ENCODE measurements at regions not wholly inside any gene's neighbourhood (a gene's known extent, or its start where the extent isn't known, plus 50 kb on each side); places are given as distances from the start of the nearest gene placed in this dataset.

DNA sequence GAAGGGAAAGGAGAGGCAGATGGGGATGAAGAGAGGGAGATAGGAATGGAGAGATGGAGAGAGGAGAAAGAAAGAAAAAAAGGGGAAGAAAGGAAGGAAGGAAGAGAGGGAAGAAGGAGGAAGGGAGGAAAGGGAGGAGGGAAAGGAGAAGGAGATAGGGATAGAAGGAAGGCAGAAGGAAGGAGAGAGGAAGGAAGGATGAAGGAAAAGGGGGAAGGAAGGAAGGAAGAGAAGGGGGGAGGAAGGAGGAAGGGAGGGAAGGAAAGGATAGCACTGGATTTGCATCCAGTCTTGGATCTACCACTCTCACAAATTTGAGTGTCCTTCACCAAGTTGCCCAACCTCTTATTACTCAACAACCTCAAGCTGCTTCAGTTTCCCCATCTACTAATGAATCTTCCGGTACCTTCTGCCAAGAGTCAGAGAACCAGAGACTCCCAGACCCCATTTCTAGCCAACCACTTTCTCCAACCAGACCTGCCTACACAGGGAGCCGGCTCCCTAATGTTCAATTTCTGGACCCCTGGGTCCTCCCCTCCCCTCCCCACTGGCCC lies 79.7 kb upstream of the FOXP4 start:
- no peaks in the 10 kb centered on the region; the same call in 1 of the 2 replicates for H3K27me3 ChIP-seq (replicated peaks; ENCODE audit: control insufficient read depth, insufficient read depth, low read length)
- TF ChIP-seq, protein P1, sequence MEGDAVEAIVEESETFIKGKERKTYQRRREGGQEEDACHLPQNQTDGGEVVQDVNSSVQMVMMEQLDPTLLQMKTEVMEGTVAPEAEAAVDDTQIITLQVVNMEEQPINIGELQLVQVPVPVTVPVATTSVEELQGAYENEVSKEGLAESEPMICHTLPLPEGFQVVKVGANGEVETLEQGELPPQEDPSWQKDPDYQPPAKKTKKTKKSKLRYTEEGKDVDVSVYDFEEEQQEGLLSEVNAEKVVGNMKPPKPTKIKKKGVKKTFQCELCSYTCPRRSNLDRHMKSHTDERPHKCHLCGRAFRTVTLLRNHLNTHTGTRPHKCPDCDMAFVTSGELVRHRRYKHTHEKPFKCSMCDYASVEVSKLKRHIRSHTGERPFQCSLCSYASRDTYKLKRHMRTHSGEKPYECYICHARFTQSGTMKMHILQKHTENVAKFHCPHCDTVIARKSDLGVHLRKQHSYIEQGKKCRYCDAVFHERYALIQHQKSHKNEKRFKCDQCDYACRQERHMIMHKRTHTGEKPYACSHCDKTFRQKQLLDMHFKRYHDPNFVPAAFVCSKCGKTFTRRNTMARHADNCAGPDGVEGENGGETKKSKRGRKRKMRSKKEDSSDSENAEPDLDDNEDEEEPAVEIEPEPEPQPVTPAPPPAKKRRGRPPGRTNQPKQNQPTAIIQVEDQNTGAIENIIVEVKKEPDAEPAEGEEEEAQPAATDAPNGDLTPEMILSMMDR (IDR thresholded peaks at IDR 0.05; ENCODE audit: insufficient read depth, low read length, poor library complexity, severe bottlenecking), result no peak
- no peaks in the 10 kb centered on the region for H3K36me3 ChIP-seq (ENCODE audit: control insufficient read depth, insufficient read depth, low read length)
- no peak overlapping the region for H3K4me3 ChIP-seq (replicated peaks; ENCODE audit: low read depth, low read length)
- no peak for DNase-seq (ENCODE audit: extremely low read depth, insufficient read length)

DNA sequence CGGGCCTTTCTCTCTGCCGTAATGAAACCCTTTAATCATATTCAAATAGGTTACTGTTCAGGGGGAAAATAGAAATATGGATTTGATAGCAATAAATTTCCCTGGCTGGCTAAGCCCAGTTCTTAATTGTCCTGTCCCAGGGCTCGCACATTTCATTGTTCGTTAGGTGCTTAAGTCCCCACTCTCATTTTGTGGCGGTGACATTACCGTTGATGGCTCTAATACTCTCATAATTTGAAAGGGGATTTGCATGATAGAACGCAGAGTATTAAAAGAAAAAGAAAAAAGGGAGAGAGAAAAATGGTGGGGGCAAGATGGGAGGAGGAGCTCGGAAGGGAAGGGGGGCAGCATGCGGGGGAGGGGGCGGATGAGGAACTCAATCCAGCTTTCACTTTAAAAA lies 79.1 kb upstream of the FOXP4 start:
- Histone ChIP-seq H3K4me3 (replicated peaks; ENCODE audit: low read depth, low read length) (no peak overlapping the region), H3K27me3 (replicated peaks; ENCODE audit: control insufficient read depth, insufficient read depth, low read length) (no peaks in the 10 kb centered on the region; the same call in 1 of the 2 replicates), H3K36me3 (ENCODE audit: control insufficient read depth, insufficient read depth, low read length) (no peaks in the 10 kb centered on the region)
- no peak for DNase-seq (ENCODE audit: extremely low read depth, insufficient read length)
- TF ChIP-seq, protein P1 (IDR thresholded peaks at IDR 0.05; ENCODE audit: insufficient read depth, low read length, poor library complexity, severe bottlenecking), result no peak

DNA sequence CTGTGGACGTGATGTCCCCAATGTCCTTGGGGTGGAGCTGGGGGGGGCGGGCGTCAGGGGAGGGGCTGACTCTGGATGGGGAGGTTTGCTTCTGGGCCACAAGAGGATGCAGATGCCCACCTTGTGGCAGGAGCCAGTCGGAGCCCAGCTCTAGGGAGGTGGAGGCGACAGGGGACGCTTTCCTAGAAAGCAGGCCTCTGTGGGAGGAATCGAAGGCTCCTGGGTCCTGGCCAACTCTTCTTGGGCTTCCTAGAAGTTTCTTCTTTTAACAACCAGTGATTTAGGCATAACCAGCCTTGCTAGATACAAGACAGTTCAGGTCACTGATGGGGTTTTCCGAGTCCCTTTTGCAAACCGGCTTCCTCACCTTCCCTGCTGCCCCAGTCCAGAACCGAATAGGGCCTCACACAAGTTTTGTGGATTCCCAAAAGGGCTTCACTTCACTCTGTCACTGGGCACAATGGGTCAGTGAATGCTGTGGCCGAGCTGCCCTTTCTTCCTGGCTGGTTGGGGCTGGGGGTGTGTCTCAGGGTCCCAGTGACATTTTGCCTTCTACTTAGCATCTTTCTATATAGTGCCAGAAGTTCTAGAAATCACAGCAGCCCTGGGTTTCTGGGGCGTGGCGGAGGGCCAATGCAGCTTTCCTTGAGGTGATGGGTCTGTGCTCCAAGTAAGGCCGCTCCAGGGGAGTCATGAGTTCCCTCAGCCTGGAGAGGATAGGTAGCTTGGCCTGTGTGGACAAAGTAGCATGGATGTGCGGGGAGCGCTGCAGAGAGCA lies 78.4 kb upstream of the FOXP4 start:
- Histone ChIP-seq H3K36me3 (ENCODE audit: control insufficient read depth, insufficient read depth, low read length) (no peaks in the 10 kb centered on the region), H3K4me3 (replicated peaks; ENCODE audit: low read depth, low read length) (no peak overlapping the region), H3K27me3 (replicated peaks; ENCODE audit: control insufficient read depth, insufficient read depth, low read length) (no peaks in the 10 kb centered on the region; the same call in 1 of the 2 replicates)
- TF ChIP-seq, protein P1 (IDR thresholded peaks at IDR 0.05; ENCODE audit: insufficient read depth, low read length, poor library complexity, severe bottlenecking), result no peak
- DNase-seq (ENCODE audit: extremely low read depth, insufficient read length), result no peak

DNA sequence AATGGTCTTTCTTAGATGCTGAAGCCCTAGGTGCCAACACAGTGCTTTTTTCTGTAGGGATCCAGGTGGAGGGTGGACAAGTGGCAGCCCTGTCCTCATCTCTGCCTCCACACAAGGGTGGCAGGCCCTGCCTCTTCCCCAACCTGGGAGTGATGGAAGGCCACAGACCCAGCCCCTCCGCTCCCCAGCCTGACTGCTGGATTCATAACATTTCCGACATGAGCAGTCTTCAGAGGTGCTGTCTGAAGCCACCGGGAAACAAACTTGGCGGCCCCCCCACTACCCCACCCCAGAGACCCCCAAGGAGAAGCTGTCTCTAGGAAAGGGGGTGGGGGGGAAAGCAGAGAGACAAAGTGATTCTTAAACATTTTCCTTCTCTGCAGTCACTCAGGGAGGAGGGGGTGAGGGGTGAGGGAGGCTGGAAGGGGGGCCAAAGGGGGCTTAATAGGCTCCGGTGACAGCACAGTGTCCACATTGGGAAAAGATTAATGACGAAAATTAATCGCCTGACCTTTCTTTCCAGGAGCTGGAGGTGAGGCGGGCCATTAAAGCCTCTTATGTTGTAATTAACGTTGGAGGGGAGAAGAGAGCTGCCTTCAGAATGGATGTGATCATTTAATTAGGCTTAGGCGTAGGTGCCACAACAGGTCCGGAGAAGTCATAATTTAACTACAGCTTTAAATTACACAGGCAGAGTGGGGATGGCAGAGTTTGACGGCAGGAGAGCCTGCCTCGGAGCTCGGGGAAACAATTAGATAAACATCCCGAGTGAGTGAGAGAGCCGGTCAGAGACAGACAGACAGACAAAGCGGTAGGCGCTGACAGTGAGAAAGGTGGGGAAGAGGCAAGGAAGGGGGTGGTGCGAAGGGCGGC lies 76.8 kb upstream of the FOXP4 start:
- Histone ChIP-seq H3K4me3 (replicated peaks; ENCODE audit: low read depth, low read length) (no peak overlapping the region), H3K27me3 (replicated peaks; ENCODE audit: control insufficient read depth, insufficient read depth, low read length) (no peaks in the 10 kb centered on the region; the same call in 1 of the 2 replicates), H3K36me3 (ENCODE audit: control insufficient read depth, insufficient read depth, low read length) (no peaks in the 10 kb centered on the region)
- DNase-seq (ENCODE audit: extremely low read depth, insufficient read length), result no peak
- TF ChIP-seq, protein P1 (IDR thresholded peaks at IDR 0.05; ENCODE audit: insufficient read depth, low read length, poor library complexity, severe bottlenecking), result no peak

DNA sequence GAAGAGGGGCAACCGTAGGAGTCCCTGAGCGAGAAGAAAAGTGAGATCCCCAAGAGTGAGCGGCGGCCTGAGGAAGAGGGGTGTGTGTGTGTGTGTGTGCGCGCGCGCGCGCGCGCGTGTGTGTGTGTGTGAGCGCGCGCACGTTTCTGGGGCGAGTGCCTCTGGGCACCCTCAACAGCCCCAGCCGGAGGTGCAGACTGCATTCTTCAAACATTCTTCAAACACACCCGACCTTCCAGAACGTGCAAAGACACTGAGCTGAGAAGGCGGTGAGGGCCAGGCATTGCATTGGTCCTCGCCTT lies 76.2 kb upstream of the FOXP4 start:
- no peaks in the 10 kb centered on the region; the same call in 1 of the 2 replicates for H3K27me3 ChIP-seq (replicated peaks; ENCODE audit: control insufficient read depth, insufficient read depth, low read length)
- DNase-seq (ENCODE audit: extremely low read depth, insufficient read length), result no peak
- TF ChIP-seq, protein P1 (IDR thresholded peaks at IDR 0.05; ENCODE audit: insufficient read depth, low read length, poor library complexity, severe bottlenecking), result no peak
- H3K4me3 ChIP-seq (replicated peaks; ENCODE audit: low read depth, low read length), result no peak overlapping the region
- no peaks in the 10 kb centered on the region for H3K36me3 ChIP-seq (ENCODE audit: control insufficient read depth, insufficient read depth, low read length)
